ENCODE measurements at regions not wholly inside any gene's neighbourhood (a gene's known extent, or its start where the extent isn't known, plus 50 kb on each side); places are given as distances from the start of the nearest gene placed in this dataset.

DNA sequence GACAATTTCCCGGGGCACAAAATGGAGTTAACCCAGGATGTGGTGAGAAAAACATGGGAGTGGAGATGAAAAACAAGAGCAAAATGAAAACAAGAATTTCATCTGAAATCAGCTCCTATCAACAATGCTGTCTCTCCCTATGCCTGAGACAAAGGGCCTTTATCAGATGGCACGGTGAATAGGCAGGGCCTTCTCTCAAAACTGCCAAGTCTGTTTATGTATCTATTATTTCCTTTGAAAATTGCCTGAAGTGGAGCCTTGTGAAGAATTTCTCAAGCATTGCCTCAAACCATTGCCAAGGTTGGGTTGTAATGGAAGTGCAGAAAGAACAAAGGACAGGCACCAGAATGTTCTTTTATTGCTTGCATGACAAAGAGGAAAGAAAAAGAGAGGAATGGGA lies 74.7 kb downstream of the BTBD3 start:
- DNase-seq (ENCODE audit: extremely low read depth in 1 of 4, low spot score in 3 of 4): no peak
- ChIA-PET CTCF (ENCODE audit: low intra/inter-chr PET ratio) (no interaction called here), POLR2A (no interaction called here)
- TF ChIP-seq ZNF140 (CRISPR knock-in tag; IDR thresholded peaks at IDR 0.05): no peak
- TF ChIP-seq TBL1XR1 (IDR thresholded peaks at IDR 0.05; ENCODE audit: low read length in 2 of 2): no peak
- no peak for TF ChIP-seq MECOM (CRISPR knock-in tag; IDR thresholded peaks at IDR 0.05)
- no peak for TF ChIP-seq CBX5 (IDR thresholded peaks at IDR 0.05; ENCODE audit: borderline replicate concordance, low read depth)
- TF ChIP-seq ZNF764 (CRISPR knock-in tag; IDR thresholded peaks at IDR 0.05; ENCODE audit: low read depth): no peak
- TF ChIP-seq, protein P1, sequence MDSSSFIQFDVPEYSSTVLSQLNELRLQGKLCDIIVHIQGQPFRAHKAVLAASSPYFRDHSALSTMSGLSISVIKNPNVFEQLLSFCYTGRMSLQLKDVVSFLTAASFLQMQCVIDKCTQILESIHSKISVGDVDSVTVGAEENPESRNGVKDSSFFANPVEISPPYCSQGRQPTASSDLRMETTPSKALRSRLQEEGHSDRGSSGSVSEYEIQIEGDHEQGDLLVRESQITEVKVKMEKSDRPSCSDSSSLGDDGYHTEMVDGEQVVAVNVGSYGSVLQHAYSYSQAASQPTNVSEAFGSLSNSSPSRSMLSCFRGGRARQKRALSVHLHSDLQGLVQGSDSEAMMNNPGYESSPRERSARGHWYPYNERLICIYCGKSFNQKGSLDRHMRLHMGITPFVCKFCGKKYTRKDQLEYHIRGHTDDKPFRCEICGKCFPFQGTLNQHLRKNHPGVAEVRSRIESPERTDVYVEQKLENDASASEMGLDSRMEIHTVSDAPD (CRISPR knock-in tag; IDR thresholded peaks at IDR 0.05): no peak
- H3K36me3 ChIP-seq (ENCODE audit: control insufficient read depth, insufficient read depth, low read length): no peaks in the 10 kb centered on the region
- H2AFZ ChIP-seq (ENCODE audit: low read depth, low read length): no peak overlapping the region
- no TSS peak for BruUV-seq (replicated peaks)
- no peaks in the 10 kb centered on the region for H3K9me1 ChIP-seq (ENCODE audit: control insufficient read depth, insufficient read depth, low read length)
- H3K9ac ChIP-seq (ENCODE audit: insufficient read depth in 1 of 2, low read depth in 2 of 2, low read length in 2 of 2): no peak overlapping the region
- intact Hi-C loops (cut with micrococcal nuclease): no loop called here
- in situ Hi-C loops (cut with MboI): no loop called here
- H3K27ac ChIP-seq (ENCODE audit: extremely low read depth, low read depth, low read length): no peak overlapping the region
- no peaks in the 10 kb centered on the region for H3K27me3 ChIP-seq (ENCODE audit: control insufficient read depth in 2 of 2, insufficient read depth in 2 of 2, low read length in 2 of 2)
- no peaks in the 10 kb centered on the region for H4K20me1 ChIP-seq (replicated peaks; ENCODE audit: control insufficient read depth, insufficient read depth, low read length)
- H3K79me2 ChIP-seq (ENCODE audit: control insufficient read depth, insufficient read depth, low read length): no peaks in the 10 kb centered on the region
- H3K4me2 ChIP-seq (ENCODE audit: insufficient read depth, low read length): no peak overlapping the region
- H3K4me1 ChIP-seq (replicated peaks in 1 of 2; ENCODE audit: control insufficient read depth in 2 of 2, insufficient read depth in 2 of 2, low read length in 2 of 2): no peaks in the 10 kb centered on the region
- WGBS (ENCODE audit: insufficient coverage, low coverage, missing lambda C conversion rate): 0% methylated on average over 1 of the region's 2 CpGs
- no peaks in the 10 kb centered on the region for H3K9me3 ChIP-seq (replicated peaks; ENCODE audit: control insufficient read depth, insufficient read depth, low read depth, low read length)
- no peak overlapping the region for H3K4me3 ChIP-seq
- ATAC-seq: no peak
- no peak for FAIRE-seq
